ENCODE measurements at regions not wholly inside any gene's neighbourhood (a gene's known extent, or its start where the extent isn't known, plus 50 kb on each side); places are given as distances from the start of the nearest gene placed in this dataset.

- no peak for DNase-seq (ENCODE audit: low read depth)
- FAIRE-seq: no peak
- TF ChIP-seq, protein P1, sequence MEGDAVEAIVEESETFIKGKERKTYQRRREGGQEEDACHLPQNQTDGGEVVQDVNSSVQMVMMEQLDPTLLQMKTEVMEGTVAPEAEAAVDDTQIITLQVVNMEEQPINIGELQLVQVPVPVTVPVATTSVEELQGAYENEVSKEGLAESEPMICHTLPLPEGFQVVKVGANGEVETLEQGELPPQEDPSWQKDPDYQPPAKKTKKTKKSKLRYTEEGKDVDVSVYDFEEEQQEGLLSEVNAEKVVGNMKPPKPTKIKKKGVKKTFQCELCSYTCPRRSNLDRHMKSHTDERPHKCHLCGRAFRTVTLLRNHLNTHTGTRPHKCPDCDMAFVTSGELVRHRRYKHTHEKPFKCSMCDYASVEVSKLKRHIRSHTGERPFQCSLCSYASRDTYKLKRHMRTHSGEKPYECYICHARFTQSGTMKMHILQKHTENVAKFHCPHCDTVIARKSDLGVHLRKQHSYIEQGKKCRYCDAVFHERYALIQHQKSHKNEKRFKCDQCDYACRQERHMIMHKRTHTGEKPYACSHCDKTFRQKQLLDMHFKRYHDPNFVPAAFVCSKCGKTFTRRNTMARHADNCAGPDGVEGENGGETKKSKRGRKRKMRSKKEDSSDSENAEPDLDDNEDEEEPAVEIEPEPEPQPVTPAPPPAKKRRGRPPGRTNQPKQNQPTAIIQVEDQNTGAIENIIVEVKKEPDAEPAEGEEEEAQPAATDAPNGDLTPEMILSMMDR (IDR thresholded peaks at IDR 0.05; ENCODE audit: insufficient read depth, low read length, severe bottlenecking): no peak
- H3K36me3 ChIP-seq (ENCODE audit: control insufficient read depth, insufficient read depth, low read length): no peaks in the 10 kb centered on the region
- H3K4me3 ChIP-seq (ENCODE audit: low read depth, low read length): no peak overlapping the region
- H3K27me3 ChIP-seq (ENCODE audit: control insufficient read depth, insufficient read depth, low read length): no peaks in the 10 kb centered on the region
These were observed 81.1 kb downstream of the TNFSF18 start for GRCh38 chr1:172969611-172970010.

DNA sequence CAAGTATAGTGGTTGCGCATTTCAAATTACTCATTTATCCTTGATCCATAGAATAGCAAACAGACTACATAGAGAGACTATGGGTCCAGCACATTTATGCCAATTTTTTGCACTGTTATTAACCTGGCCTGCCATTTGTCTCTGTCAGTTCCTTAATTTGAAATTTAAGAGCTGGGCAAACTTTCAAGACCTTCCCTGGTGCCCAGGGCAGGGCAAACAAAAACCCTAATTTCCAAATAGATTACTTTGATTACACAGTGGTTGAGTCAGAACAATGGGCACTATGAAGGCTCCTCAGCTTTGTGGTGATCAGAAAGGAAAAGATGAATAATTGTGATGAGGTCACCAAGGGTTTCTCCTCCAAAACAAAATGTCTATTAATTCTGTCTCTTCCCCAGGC is 80.6 kb downstream of the TNFSF18 start:
- no peaks in the 10 kb centered on the region for H3K27me3 ChIP-seq (ENCODE audit: control insufficient read depth, insufficient read depth, low read length)
- no peak overlapping the region for H3K4me3 ChIP-seq (ENCODE audit: low read depth, low read length)
- DNase-seq (ENCODE audit: low read depth) (peak; percentile 92), FAIRE-seq (no peak)
- TF ChIP-seq, protein P1 (IDR thresholded peaks at IDR 0.05; ENCODE audit: insufficient read depth, low read length, severe bottlenecking): no peak
- H3K36me3 ChIP-seq (ENCODE audit: control insufficient read depth, insufficient read depth, low read length): no peaks in the 10 kb centered on the region

GRCh38 chr1:172971241-172971640 is 79.5 kb downstream of the TNFSF18 start:
- peak; percentile 55 for FAIRE-seq

GRCh38 chr1:172972258-172972657 is 78.5 kb downstream of the TNFSF18 start:
- TF ChIP-seq, protein P1 (IDR thresholded peaks at IDR 0.05; ENCODE audit: insufficient read depth, low read length, severe bottlenecking): no peak
- DNase-seq (ENCODE audit: low read depth): no peak
- no peaks in the 10 kb centered on the region for H3K27me3 ChIP-seq (ENCODE audit: control insufficient read depth, insufficient read depth, low read length)
- no peak overlapping the region for H3K4me3 ChIP-seq (ENCODE audit: low read depth, low read length)
- FAIRE-seq: peak; percentile 79
- H3K36me3 ChIP-seq (ENCODE audit: control insufficient read depth, insufficient read depth, low read length): no peaks in the 10 kb centered on the region

More at GRCh38 chr1:172971241-172971640, 79.5 kb downstream of the TNFSF18 start:
- no peaks in the 10 kb centered on the region for H3K27me3 ChIP-seq (ENCODE audit: control insufficient read depth, insufficient read depth, low read length)
- H3K36me3 ChIP-seq (ENCODE audit: control insufficient read depth, insufficient read depth, low read length): no peaks in the 10 kb centered on the region
- H3K4me3 ChIP-seq (ENCODE audit: low read depth, low read length): no peak overlapping the region
- peak; percentile 93 for DNase-seq (ENCODE audit: low read depth)
- TF ChIP-seq, protein P1 (IDR thresholded peaks at IDR 0.05; ENCODE audit: insufficient read depth, low read length, severe bottlenecking): no peak

DNA sequence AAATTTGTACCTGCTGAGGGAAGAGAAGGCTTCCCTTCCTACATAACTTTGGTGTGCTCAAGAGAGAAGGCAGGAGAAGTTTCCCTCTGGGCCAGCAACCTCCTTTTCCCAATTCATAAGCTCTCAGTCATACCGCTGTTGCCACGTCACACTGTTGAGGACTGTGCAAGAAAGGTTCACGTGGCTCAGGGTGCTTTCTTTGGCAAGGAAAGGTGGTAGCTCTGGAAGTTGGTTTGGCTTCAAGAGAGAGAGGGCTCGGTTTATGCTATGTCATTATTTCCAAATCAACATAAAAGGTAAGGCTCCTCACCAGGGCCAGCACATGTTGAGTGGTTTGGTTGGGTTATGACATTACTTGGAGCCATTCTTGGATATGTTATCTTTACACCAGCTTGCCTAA is 77.3 kb downstream of the TNFSF18 start:
- FAIRE-seq (peak; percentile 88), DNase-seq (ENCODE audit: low read depth) (peak; percentile 92)
- TF ChIP-seq, protein P1 (IDR thresholded peaks at IDR 0.05; ENCODE audit: insufficient read depth, low read length, severe bottlenecking): no peak
- H3K4me3 ChIP-seq (ENCODE audit: low read depth, low read length): no peak overlapping the region
- no peaks in the 10 kb centered on the region for H3K36me3 ChIP-seq (ENCODE audit: control insufficient read depth, insufficient read depth, low read length)
- H3K27me3 ChIP-seq (ENCODE audit: control insufficient read depth, insufficient read depth, low read length): no peaks in the 10 kb centered on the region

All from bronchial epithelial cell (primary cell).